Stimulated activated CD8-positive, alpha-beta memory T cell treated with anti-CD3 and anti-CD28 coated beads, Interleukin-7, amount 100 ng/mL, for 48 hours (primary cell): ENCODE measurements at regions not wholly inside any gene's neighbourhood (a gene's known extent, or its start where the extent isn't known, plus 50 kb on each side); places are given as distances from the start of the nearest gene placed in this dataset.
"Not testable (repeated sequence)": the region's sequence is repeated elsewhere in the genome, so short reads cannot be mapped to it uniquely, and the experiment has no call there.

Experiments
- DNase-seq, 2 donors: peaks; one replicate each; pipeline ENCODE4 v3.0.0-alpha.2; 2020; ENCODE audit warnings: low read depth in 1 of 2; ENCODE audit errors: extremely low read depth in 1 of 2

GRCh38 chr10:6706725-6707124 lies 126.6 kb upstream of the PRKCQ start:
- no peak for DNase-seq

- DNase-seq = no peak
Observed at GRCh38 chr10:6704896-6705295, 124.8 kb upstream of the PRKCQ start.

- not testable (repeated sequence) for DNase-seq
Observed at GRCh38 chr10:6702833-6703232, 122.8 kb upstream of the PRKCQ start.

- DNase-seq = no peak
Observed at GRCh38 chr10:6702030-6702429, 122.0 kb upstream of the PRKCQ start.

- DNase-seq = no peak
Observed at GRCh38 chr10:6701289-6701688, 121.2 kb upstream of the PRKCQ start.

GRCh38 chr10:6700066-6700465 lies 120.0 kb upstream of the PRKCQ start:
- no peak for DNase-seq

- DNase-seq = no peak
Observed at GRCh38 chr10:6699336-6699735, 119.3 kb upstream of the PRKCQ start.

- DNase-seq = no peak
Observed at GRCh38 chr10:6695519-6695918, 115.4 kb upstream of the PRKCQ start.

- no peak for DNase-seq
Observed at GRCh38 chr10:6694447-6695140, 114.5 kb upstream of the PRKCQ start.

- DNase-seq = no peak
Observed at GRCh38 chr10:6692856-6693255, 112.8 kb upstream of the PRKCQ start.

- no peak for DNase-seq
Observed at GRCh38 chr10:6692103-6692502, 112.0 kb upstream of the PRKCQ start.

- no peak for DNase-seq
Observed at GRCh38 chr10:6689036-6689435, 109.0 kb upstream of the PRKCQ start.

- no peak for DNase-seq
Observed at GRCh38 chr10:6680735-6681134, 100.7 kb upstream of the PRKCQ start.

GRCh38 chr10:6678956-6679355 lies 98.9 kb upstream of the PRKCQ start:
- no peak for DNase-seq

- DNase-seq = peak in 1 of 2 donors; percentile 28
Observed at GRCh38 chr10:6678211-6678803, 98.2 kb upstream of the PRKCQ start.

- not testable (repeated sequence) for DNase-seq
Observed at GRCh38 chr10:6677129-6677528, 97.1 kb upstream of the PRKCQ start.

GRCh38 chr10:6674291-6674690 lies 94.2 kb upstream of the PRKCQ start:
- no peak for DNase-seq

- no peak for DNase-seq
Observed at GRCh38 chr10:6671976-6672375, 91.9 kb upstream of the PRKCQ start.

GRCh38 chr10:6669269-6669859 lies 89.3 kb upstream of the PRKCQ start:
- no peak for DNase-seq

GRCh38 chr10:6667679-6668270 lies 87.7 kb upstream of the PRKCQ start:
- DNase-seq = peak in 1 of 2 donors; percentile 19

- no peak for DNase-seq
Observed at GRCh38 chr10:6667150-6667549, 87.1 kb upstream of the PRKCQ start.

GRCh38 chr10:6665847-6666246 lies 85.8 kb upstream of the PRKCQ start:
- peak in 1 of 2 donors; percentile 55 for DNase-seq
